ENCODE measurements at regions not wholly inside any gene's neighbourhood (a gene's known extent, or its start where the extent isn't known, plus 50 kb on each side); places are given as distances from the start of the nearest gene placed in this dataset.

DNA sequence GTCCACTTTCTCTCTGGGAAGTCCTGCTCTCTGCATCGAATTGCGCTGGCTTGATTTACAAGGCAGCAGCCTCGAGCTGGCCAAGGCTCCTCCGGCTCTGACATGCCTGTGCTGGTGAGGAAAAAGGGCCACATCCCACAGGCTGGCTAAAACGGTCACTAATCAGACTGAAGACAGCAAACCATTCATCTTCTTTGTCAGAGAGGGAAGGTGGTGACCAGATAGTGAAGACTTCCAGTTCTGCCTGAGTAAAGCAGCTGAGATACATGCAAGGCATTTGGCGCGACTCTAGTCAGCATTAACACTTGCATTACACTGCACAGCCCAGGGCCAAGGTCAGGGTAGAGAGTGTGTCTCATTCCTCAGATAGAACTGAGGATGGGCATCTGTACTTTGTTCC lies 203.2 kb upstream of the MAP3K7 start:
- TF ChIP-seq GATA3 (IDR thresholded peaks at IDR 0.05; ENCODE audit: low read depth, low read length) (no peak), GATA2 (IDR thresholded peaks at IDR 0.05; ENCODE audit: low read depth, low read length) (no peak)
